CD4-positive, alpha-beta memory T cell (primary cell): ENCODE measurements at regions not wholly inside any gene's neighbourhood (a gene's known extent, or its start where the extent isn't known, plus 50 kb on each side); places are given as distances from the start of the nearest gene placed in this dataset.
A peak's percentile ranks its signal among the peaks of the same experiment; 100 is the strongest.

ENCODE experiments used
- CTCF ChIA-PET: fragments of 350-600 bp; sonication (Branson Sonifier 250); formaldehyde crosslinking; loops from one replicate; lab custom pipeline; 2021; ENCODE audit warnings: inconsistent platforms; ENCODE audit not compliant: partially characterized antibody; lab: Charles Lee
- POLR2A ChIA-PET: fragments of 350-600 bp; sonication (Branson Sonifier 250); formaldehyde crosslinking; loops from one replicate; lab custom pipeline; 2021; ENCODE audit not compliant: partially characterized antibody; lab: Charles Lee
- DNase-seq, 5 donors: peaks; one replicate each; pipeline versions ENCODE4 v3.0.0 to v3.0.0-alpha.2; 2020 to 2022; ENCODE audit warnings: mixed read lengths in 1 of 5
- H3K27ac ChIP-seq: one replicate; pipeline ENCODE4 v1.7.0; 2013; ENCODE audit warnings: low read depth, low read length
- H3K27me3 ChIP-seq: 2 replicates; pipeline ENCODE4 v1.7.0; 2013; ENCODE audit warnings: mild to moderate bottlenecking, low read length, moderate library complexity; ENCODE audit not compliant: insufficient read depth
- H3K36me3 ChIP-seq: 2 replicates; pipeline ENCODE4 v1.7.0; 2013; ENCODE audit warnings: mild to moderate bottlenecking, low read length, moderate library complexity; ENCODE audit not compliant: insufficient read depth
- H3K4me1 ChIP-seq: 2 replicates; pipeline ENCODE4 v1.7.0; 2013; ENCODE audit warnings: mild to moderate bottlenecking, low read length, moderate library complexity; ENCODE audit not compliant: insufficient read depth
- H3K4me3 ChIP-seq, 2 donors: one replicate each; pipeline ENCODE4 v1.7.0; 2013; ENCODE audit warnings: low read length in 2 of 2, mild to moderate bottlenecking in 1 of 2
- H3K9me3 ChIP-seq, 2 donors: one replicate each; pipeline ENCODE4 v1.7.0; 2013; ENCODE audit warnings: low read length in 2 of 2, control low read depth in 1 of 2; ENCODE audit not compliant: control insufficient read depth in 1 of 2
- H3K27ac Mint-ChIP-seq, 7 donors: one replicate each; pipeline ENCODE4 v1.8.0; 2020 to 2021; ENCODE audit warnings: mixed read lengths in 7 of 7, mild to moderate bottlenecking in 6 of 7, inconsistent platforms in 3 of 7, moderate library complexity in 3 of 7
- H3K27me3 Mint-ChIP-seq, 2 donors: one replicate each; pipeline ENCODE4 v1.8.0; 2020 to 2021; ENCODE audit warnings: mixed read lengths in 2 of 2
- H3K36me3 Mint-ChIP-seq, 2 donors: one replicate each; pipeline ENCODE4 v1.8.0; 2020 to 2021; ENCODE audit warnings: mixed read lengths in 2 of 2, inconsistent platforms in 1 of 2, mild to moderate bottlenecking in 1 of 2
- H3K4me1 Mint-ChIP-seq, 4 donors: one replicate each; pipeline ENCODE4 v1.8.0; 2020 to 2021; ENCODE audit warnings: mixed read lengths in 4 of 4, mild to moderate bottlenecking in 1 of 4
- H3K4me3 Mint-ChIP-seq, 8 donors: one replicate each; pipeline ENCODE4 v1.8.0; 2020 to 2021; ENCODE audit warnings: mixed read lengths in 8 of 8, mild to moderate bottlenecking in 7 of 8, moderate library complexity in 6 of 8, inconsistent platforms in 3 of 8
- H3K9me3 Mint-ChIP-seq, 8 donors: one replicate each; pipeline ENCODE4 v1.8.0; 2020 to 2021; ENCODE audit warnings: mixed read lengths in 8 of 8, mild to moderate bottlenecking in 5 of 8, inconsistent platforms in 3 of 8, moderate library complexity in 1 of 8
- intact Hi-C: fragments of 100-400 bp; cut with micrococcal nuclease; formaldehyde crosslinking; loops from one replicate; pipeline ENCODE4 v1.15.1; 2023

DNA sequence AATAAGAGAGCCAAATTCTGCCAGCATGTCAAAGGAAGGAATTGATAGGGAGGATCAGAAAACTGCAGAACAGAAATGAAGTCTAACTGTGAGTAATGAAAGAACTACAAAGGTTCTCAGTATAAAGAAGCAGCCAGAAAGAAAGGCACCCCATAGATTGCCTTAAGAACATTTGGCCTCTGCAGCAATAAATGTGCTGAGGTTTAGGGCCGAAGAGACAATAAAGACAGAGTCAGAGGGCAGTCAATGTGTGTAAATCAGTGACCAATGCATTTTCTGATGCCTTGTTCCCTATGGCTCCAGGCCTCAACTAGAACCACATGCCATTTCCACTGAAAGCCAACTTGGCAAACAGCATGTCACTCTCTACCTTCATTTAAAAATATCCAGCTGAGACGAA lies 281.0 kb downstream of the HINT1 start:
- Mint-ChIP-seq H3K4me1 (peaks cover 0 to 7% (median 5%) of the 10 kb centered on the region in 4 donors), H3K27me3 (peaks cover 6 to 7% of the 10 kb centered on the region in 2 donors), H3K9me3 (peaks cover 0 to 4% (median 0%) of the 10 kb centered on the region in 8 donors), H3K27ac (no peak overlapping the region), H3K4me3 (no peak overlapping the region), H3K36me3 (no peaks in the 10 kb centered on the region)
- Histone ChIP-seq H3K36me3 (no peaks in the 10 kb centered on the region), H3K4me3 (no peak overlapping the region), H3K27ac (no peak overlapping the region), H3K4me1 (no peaks in the 10 kb centered on the region), H3K27me3 (no peaks in the 10 kb centered on the region), H3K9me3 (no peaks in the 10 kb centered on the region)
- ChIA-PET POLR2A (interaction anchor here (1.4 kb wide), 1 partner anchor 9 kb away, joined by 3 read pairs; no protein-coding TSS in a partner anchor), CTCF (no interaction called here)
- intact Hi-C loops, result no loop called here
- DNase-seq, result no peak

DNA sequence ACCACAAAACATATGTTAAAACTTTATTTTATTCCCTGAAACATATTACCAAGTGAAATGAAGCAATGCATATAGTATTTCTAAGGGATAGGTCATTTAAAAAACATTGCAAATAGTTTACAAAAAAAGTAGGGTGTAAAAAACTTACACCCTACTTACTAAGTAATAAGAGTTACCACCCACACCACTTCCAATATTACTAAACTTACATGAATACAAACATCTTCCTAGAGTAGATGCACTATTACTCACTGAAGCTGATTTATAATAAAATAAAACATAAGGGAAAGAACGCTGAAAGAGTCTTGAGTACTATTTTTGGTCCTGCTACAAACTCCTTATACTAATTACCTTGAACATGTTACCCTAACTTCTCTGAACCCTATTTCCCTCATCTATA lies 289.4 kb downstream of the HINT1 start:
- intact Hi-C loops, result no loop called here
- H3K27me3 Mint-ChIP-seq, result peaks cover 0 to 2% of the 10 kb centered on the region in 2 donors
- Histone ChIP-seq H3K27ac (no peak overlapping the region), H3K4me1 (no peaks in the 10 kb centered on the region), H3K9me3 (no peaks in the 10 kb centered on the region), H3K27me3 (no peaks in the 10 kb centered on the region), H3K4me3 (no peak overlapping the region), H3K36me3 (no peaks in the 10 kb centered on the region)
- ChIA-PET POLR2A (interaction anchor here (1.0 kb wide), 1 partner anchor 8 kb away, joined by 3 read pairs; no protein-coding TSS in a partner anchor), CTCF (interaction anchor here (1.0 kb wide), 1 partner anchor 234 kb away, joined by 3 read pairs; no protein-coding TSS in a partner anchor)
- no peaks in the 10 kb centered on the region for H3K4me1 Mint-ChIP-seq
- no peak overlapping the region for H3K4me3 Mint-ChIP-seq
- H3K27ac Mint-ChIP-seq, result no peak overlapping the region
- peaks cover 0 to 10% (median 2%) of the 10 kb centered on the region in 8 donors for H3K9me3 Mint-ChIP-seq
- H3K36me3 Mint-ChIP-seq, result peaks cover 0 to 4% of the 10 kb centered on the region in 2 donors
- DNase-seq, result no peak

DNA sequence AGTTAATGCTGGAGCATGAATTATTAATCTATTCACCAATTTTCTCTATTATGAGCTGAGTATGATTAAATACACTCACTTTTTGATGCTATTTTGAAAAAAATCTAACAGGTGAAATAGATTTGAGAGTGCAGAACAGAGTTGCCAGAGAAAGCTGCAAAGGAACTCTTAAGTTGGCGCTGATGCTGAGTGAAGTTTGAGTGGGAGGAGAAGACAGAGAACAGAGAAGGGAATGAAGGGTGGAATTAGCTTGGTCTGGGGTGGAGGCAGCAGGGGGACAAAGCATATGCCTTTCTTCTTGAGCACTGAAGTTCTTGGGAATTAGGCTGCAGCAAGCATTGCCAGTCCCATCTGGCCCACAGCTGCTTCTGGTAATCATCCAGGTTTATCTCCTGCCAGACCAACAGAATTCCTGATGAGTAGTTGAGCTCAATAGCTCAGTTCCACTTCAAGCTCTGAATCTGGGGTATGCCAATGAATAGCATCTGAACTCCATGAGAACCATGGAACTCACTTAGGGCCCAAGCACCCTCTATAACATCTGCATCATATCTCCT lies 290.1 kb downstream of the HINT1 start:
- CTCF ChIA-PET, result interaction anchor here (1.0 kb wide), 1 partner anchor 235 kb away, joined by 3 read pairs; no protein-coding TSS in a partner anchor
- H3K27ac Mint-ChIP-seq, result no peak overlapping the region

DNA sequence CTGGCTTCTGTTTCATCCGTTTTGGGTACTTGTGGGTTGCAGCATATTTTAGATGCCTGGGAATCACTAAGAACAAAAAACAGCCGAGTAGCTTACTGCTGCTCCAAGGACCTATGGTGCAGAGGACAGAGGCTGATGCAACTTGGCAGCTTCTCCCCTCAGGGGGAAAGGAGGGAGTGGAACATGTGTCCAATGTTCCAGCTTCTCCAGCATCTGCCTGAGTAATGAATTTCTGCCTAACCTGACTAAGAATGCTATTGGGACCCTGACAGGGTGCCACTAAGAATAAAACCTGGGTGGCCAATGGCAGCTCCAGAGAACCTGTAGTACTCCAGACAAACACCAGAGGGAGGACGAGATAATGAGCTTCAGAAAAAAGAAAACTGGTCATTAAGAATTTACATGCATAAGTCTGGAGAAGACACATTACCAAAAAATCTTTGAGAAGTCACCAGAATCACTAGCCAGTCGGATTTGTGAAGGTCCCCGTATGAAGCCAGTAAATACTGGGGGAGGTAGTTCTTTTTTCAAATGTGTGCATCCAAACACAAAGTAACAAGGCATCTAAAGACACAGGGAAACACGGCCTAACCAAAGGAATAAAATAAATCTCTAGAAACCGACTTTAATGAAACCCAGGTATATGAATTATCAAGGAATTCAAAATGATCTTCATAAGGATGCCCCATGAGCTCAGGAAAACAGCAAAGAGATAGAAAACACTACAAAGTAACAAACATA lies 293.5 kb downstream of the HINT1 start:
- Mint-ChIP-seq H3K4me3 (no peak overlapping the region), H3K36me3 (no peaks in the 10 kb centered on the region), H3K27me3 (no peaks in the 10 kb centered on the region), H3K4me1 (no peaks in the 10 kb centered on the region), H3K9me3 (no peaks in the 10 kb centered on the region), H3K27ac (no peak overlapping the region)
- Histone ChIP-seq H3K4me1 (no peaks in the 10 kb centered on the region), H3K9me3 (no peaks in the 10 kb centered on the region), H3K27ac (no peak overlapping the region), H3K27me3 (no peaks in the 10 kb centered on the region), H3K4me3 (no peak overlapping the region), H3K36me3 (no peaks in the 10 kb centered on the region)
- DNase-seq, result peak; percentile 34 to 60 (median 49)
- intact Hi-C loops, result loop anchor here (1.0 kb wide), 4 partner anchors 197 to 546 kb away; no protein-coding TSS in a partner anchor
- CTCF ChIA-PET, result interaction anchor here (0.7 to 3.3 kb wide), 22 partner anchors 9 to 1100 kb away, joined by 3 to 56 read pairs (median 4); no protein-coding TSS in a partner anchor
- POLR2A ChIA-PET, result no interaction called here

More for the DNA sequence above, 290.1 kb downstream of the HINT1 start:
- Histone ChIP-seq H3K27me3 (no peaks in the 10 kb centered on the region), H3K4me3 (no peak overlapping the region), H3K4me1 (no peaks in the 10 kb centered on the region), H3K9me3 (no peaks in the 10 kb centered on the region), H3K27ac (no peak overlapping the region), H3K36me3 (no peaks in the 10 kb centered on the region)
- intact Hi-C loops, result no loop called here
- DNase-seq, result no peak
- Mint-ChIP-seq H3K9me3 (peaks cover 0 to 10% (median 2%) of the 10 kb centered on the region in 8 donors), H3K27me3 (peaks cover 0 to 2% of the 10 kb centered on the region in 2 donors), H3K36me3 (peaks cover 0 to 4% of the 10 kb centered on the region in 2 donors), H3K4me3 (no peak overlapping the region), H3K4me1 (no peaks in the 10 kb centered on the region)
- POLR2A ChIA-PET, result interaction anchor here (1.0 kb wide), 1 partner anchor 9 kb away, joined by 3 read pairs; no protein-coding TSS in a partner anchor

DNA sequence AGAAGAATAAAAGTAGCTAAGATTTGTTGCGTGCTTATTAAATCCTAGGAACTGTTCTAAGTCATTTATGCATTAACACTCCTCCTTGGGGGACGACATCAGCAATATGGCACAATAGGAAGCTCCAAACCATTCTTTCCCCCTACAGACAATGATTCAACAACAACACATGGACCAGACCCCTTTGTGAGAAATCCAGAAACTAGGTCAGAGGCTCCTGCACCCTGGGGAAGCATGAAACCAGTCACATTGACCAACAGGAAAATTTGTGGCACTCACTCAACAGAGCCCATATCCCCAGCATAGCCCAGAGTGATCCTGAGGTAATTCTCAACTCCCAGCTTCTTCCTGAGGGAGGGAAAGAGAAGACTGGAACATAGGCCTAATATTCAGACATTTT lies 294.4 kb downstream of the HINT1 start:
- Mint-ChIP-seq H3K27me3 (no peaks in the 10 kb centered on the region), H3K4me1 (no peaks in the 10 kb centered on the region), H3K27ac (no peak overlapping the region), H3K9me3 (no peaks in the 10 kb centered on the region), H3K36me3 (no peaks in the 10 kb centered on the region), H3K4me3 (no peak overlapping the region)
- H3K36me3 ChIP-seq, result no peaks in the 10 kb centered on the region
- no peak overlapping the region for H3K4me3 ChIP-seq
- no peak for DNase-seq
- no peak overlapping the region for H3K27ac ChIP-seq
- intact Hi-C loops, result loop anchor here (1.0 kb wide), 4 partner anchors 198 to 547 kb away; no protein-coding TSS in a partner anchor
- H3K9me3 ChIP-seq, result no peaks in the 10 kb centered on the region
- H3K27me3 ChIP-seq, result no peaks in the 10 kb centered on the region
- POLR2A ChIA-PET, result no interaction called here
- H3K4me1 ChIP-seq, result no peaks in the 10 kb centered on the region
- CTCF ChIA-PET, result interaction anchor here (0.7 to 3.3 kb wide), 16 partner anchors 8 to 547 kb away, joined by 3 to 56 read pairs (median 6); no protein-coding TSS in a partner anchor

DNA sequence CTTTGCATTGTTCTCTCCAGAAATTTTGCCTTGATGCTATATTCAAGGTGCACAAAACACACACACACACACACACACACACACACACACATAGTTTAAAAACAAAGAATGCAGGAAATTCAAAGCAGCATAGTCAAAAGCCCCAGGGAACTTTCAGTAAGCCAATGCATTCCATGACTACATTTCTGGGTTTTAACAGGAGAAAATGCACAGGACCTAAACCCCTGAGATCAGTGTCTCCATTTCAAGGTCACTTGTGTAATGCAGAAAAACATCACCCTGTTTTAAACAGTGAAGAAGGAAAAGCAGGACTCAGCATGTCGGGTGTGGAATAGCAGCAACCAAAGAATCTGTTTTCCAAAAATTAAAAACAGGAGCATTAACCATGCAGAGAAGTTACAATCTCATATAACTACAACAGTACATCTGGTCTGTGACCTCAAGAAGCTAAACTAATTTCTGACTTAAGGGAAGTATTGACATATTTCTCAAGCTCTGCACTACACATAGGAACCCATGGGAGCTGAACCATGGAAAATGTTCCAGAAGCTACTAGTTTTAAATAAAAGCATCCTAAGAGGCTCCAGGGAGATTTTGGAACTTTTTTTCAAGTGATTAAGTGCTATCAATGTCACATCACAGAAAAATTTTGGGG lies 296.7 kb downstream of the HINT1 start:
- intact Hi-C loops, result no loop called here
- no peak for DNase-seq
- ChIA-PET CTCF (interaction anchor here (0.5 to 1.2 kb wide), 3 partner anchors 231 to 551 kb away, joined by 3 read pairs; no protein-coding TSS in a partner anchor), POLR2A (no interaction called here)
- Mint-ChIP-seq H3K27ac (peak overlapping the region in 1 of 7 donors; percentile 6), H3K27me3 (peaks cover 0 to 7% of the 10 kb centered on the region in 2 donors), H3K4me3 (no peak overlapping the region), H3K36me3 (no peaks in the 10 kb centered on the region), H3K4me1 (no peaks in the 10 kb centered on the region), H3K9me3 (peaks cover 0 to 4% (median 0%) of the 10 kb centered on the region in 8 donors)
- H3K27ac ChIP-seq, result no peak overlapping the region
- no peaks in the 10 kb centered on the region for H3K36me3 ChIP-seq
- H3K4me1 ChIP-seq, result no peaks in the 10 kb centered on the region
- H3K4me3 ChIP-seq, result no peak overlapping the region
- no peaks in the 10 kb centered on the region for H3K27me3 ChIP-seq
- H3K9me3 ChIP-seq, result no peaks in the 10 kb centered on the region
